ENCODE measurements at regions not wholly inside any gene's neighbourhood (a gene's known extent, or its start where the extent isn't known, plus 50 kb on each side); places are given as distances from the start of the nearest gene placed in this dataset.

- no peak for TF ChIP-seq EZH2phosphoT487 (IDR thresholded peaks at IDR 0.05; ENCODE audit: borderline replicate concordance)
- TF ChIP-seq CTCF (IDR thresholded peaks at IDR 0.05 in 2 of 3, conservative IDR thresholded peaks at IDR 0.05 in 1 of 3; ENCODE audit: borderline replicate concordance in 1 of 3, insufficient read depth in 1 of 3, low read depth in 2 of 3, low read length in 2 of 3): no peak
- no peak for TF ChIP-seq YY1 (IDR thresholded peaks at IDR 0.05; ENCODE audit: extremely low read depth, insufficient replicate concordance, low read depth, low read length)
- TF ChIP-seq REST (IDR thresholded peaks at IDR 0.05; ENCODE audit: low read depth): no peak
- TF ChIP-seq SIN3A (IDR thresholded peaks at IDR 0.05; ENCODE audit: low read depth): no peak
Observed at GRCh38 chr10:108689891-108690290, 1233.4 kb downstream of the XPNPEP1 start.

Data from HCT116 (cell line).